ENCODE measurements at regions not wholly inside any gene's neighbourhood (a gene's known extent, or its start where the extent isn't known, plus 50 kb on each side); places are given as distances from the start of the nearest gene placed in this dataset.

- Histone ChIP-seq H3K9me3 (no peaks in the 10 kb centered on the region), H3K4me3 (no peak overlapping the region), H3K4me1 (ENCODE audit: control insufficient read depth in 1 of 2, low read depth in 2 of 2) (peaks cover 0 to under 1% of the 10 kb centered on the region in 2 donors), H3K36me3 (no peaks in the 10 kb centered on the region), H3K27ac (no peak overlapping the region), H3K27me3 (replicated peaks; ENCODE audit: insufficient read depth) (no peaks in the 10 kb centered on the region)
- no peak for ATAC-seq (ENCODE audit: insufficient number of reproducible peaks, low FRiP score, low read depth)
- no peak for DNase-seq (ENCODE audit: low spot score)
- TF ChIP-seq CTCF (IDR thresholded peaks at IDR 0.05): no peak
Measured at GRCh38 chr6:168730931-168731716, 290.1 kb downstream of the SMOC2 start.

- no peaks in the 10 kb centered on the region for H3K9me3 ChIP-seq
- no peaks in the 10 kb centered on the region for H3K36me3 ChIP-seq
- no peak for ATAC-seq (ENCODE audit: insufficient number of reproducible peaks, low FRiP score, low read depth)
- H3K27ac ChIP-seq: no peak overlapping the region
- H3K4me3 ChIP-seq: no peak overlapping the region
- no peaks in the 10 kb centered on the region for H3K27me3 ChIP-seq (replicated peaks; ENCODE audit: insufficient read depth)
- no peaks in the 10 kb centered on the region for H3K4me1 ChIP-seq (ENCODE audit: control insufficient read depth in 1 of 2, low read depth in 2 of 2)
- no peak for DNase-seq (ENCODE audit: low spot score)
- no peak for TF ChIP-seq CTCF (IDR thresholded peaks at IDR 0.05)
Measured at GRCh38 chr6:168728056-168728455, 287.1 kb downstream of the SMOC2 start.

GRCh38 chr6:168726312-168726856 is 285.4 kb downstream of the SMOC2 start:
- H3K27ac ChIP-seq: no peak overlapping the region
- no peak for DNase-seq (ENCODE audit: low spot score)
- no peak for TF ChIP-seq CTCF (IDR thresholded peaks at IDR 0.05)
- no peak for ATAC-seq (ENCODE audit: insufficient number of reproducible peaks, low FRiP score, low read depth)
- no peak overlapping the region for H3K4me3 ChIP-seq
- no peaks in the 10 kb centered on the region for H3K27me3 ChIP-seq (replicated peaks; ENCODE audit: insufficient read depth)
- H3K4me1 ChIP-seq (ENCODE audit: control insufficient read depth in 1 of 2, low read depth in 2 of 2): no peaks in the 10 kb centered on the region
- H3K36me3 ChIP-seq: no peaks in the 10 kb centered on the region
- H3K9me3 ChIP-seq: no peaks in the 10 kb centered on the region

- H3K4me1 ChIP-seq (ENCODE audit: control insufficient read depth in 1 of 2, low read depth in 2 of 2): no peaks in the 10 kb centered on the region
- no peaks in the 10 kb centered on the region for H3K27me3 ChIP-seq (replicated peaks; ENCODE audit: insufficient read depth)
- no peaks in the 10 kb centered on the region for H3K36me3 ChIP-seq
- TF ChIP-seq CTCF (IDR thresholded peaks at IDR 0.05): no peak
- no peak overlapping the region for H3K27ac ChIP-seq
- H3K9me3 ChIP-seq: no peaks in the 10 kb centered on the region
- H3K4me3 ChIP-seq: no peak overlapping the region
- ATAC-seq (ENCODE audit: insufficient number of reproducible peaks, low FRiP score, low read depth): no peak
- no peak for DNase-seq (ENCODE audit: low spot score)
Measured at GRCh38 chr6:168725802-168726201, 284.8 kb downstream of the SMOC2 start.

GRCh38 chr6:168724669-168725570 is 283.9 kb downstream of the SMOC2 start:
- Histone ChIP-seq H3K27me3 (replicated peaks; ENCODE audit: insufficient read depth) (no peaks in the 10 kb centered on the region), H3K36me3 (no peaks in the 10 kb centered on the region), H3K27ac (no peak overlapping the region), H3K4me3 (no peak overlapping the region), H3K9me3 (no peaks in the 10 kb centered on the region), H3K4me1 (ENCODE audit: control insufficient read depth in 1 of 2, low read depth in 2 of 2) (no peaks in the 10 kb centered on the region)
- no peak for TF ChIP-seq CTCF (IDR thresholded peaks at IDR 0.05)
- no peak for ATAC-seq (ENCODE audit: insufficient number of reproducible peaks, low FRiP score, low read depth)
- DNase-seq (ENCODE audit: low spot score): no peak

Measured in thoracic aorta (tissue), 2 donors.